Adrenal gland (tissue), 5 donors: ENCODE measurements at regions not wholly inside any gene's neighbourhood (a gene's known extent, or its start where the extent isn't known, plus 50 kb on each side); places are given as distances from the start of the nearest gene placed in this dataset.

Experiments
- CTCF ChIP-seq, 6 experiments: fragments of 450-650 bp in 4 of 6; fragments of 200-600 bp in 2 of 6; sonication (generic) in 1 of 6; IDR thresholded peaks; 1 replicate in 5 of 6; 2 replicates in 1 of 6; pipeline versions ENCODE4 v1.5.1 to v1.8.0; 2016 to 2021; ENCODE audit warnings: antibody characterized with exemption in 6 of 6, mild to moderate bottlenecking in 2 of 6, moderate library complexity in 1 of 6
- POLR2A ChIP-seq, 2 donors: fragments of 450-650 bp; IDR thresholded peaks; one replicate each; pipeline ENCODE4 v1.6.1; 2017; ENCODE audit warnings: antibody characterized with exemption in 2 of 2, mild to moderate bottlenecking in 2 of 2, moderate library complexity in 1 of 2
- donor health status: DM: no; HTN: no; CAD: no.

DNA sequence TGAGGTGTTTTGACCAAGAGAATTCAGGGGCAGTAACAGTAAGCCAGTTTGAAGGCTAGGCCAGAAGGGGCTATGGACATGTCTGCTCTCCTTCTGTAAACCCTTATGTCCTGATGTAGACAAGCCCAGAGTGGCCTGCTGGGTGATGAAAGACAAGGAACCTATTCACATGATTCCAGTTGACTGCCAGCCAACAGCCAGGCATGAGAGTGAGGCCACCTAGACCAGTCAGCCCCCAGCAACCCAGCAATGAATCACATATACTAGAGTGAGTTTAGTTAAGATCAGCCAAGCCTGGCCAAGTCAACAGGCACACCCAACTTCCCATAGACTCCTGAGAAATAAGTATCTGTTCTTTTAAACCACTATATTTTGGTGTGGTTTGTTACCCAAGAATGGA, 1889.7 kb upstream of the CELF4 start:
- TF ChIP-seq POLR2A (IDR thresholded peaks at IDR 0.05) (no peak), CTCF (IDR thresholded peaks at IDR 0.05) (no peak)
